NCI-H1930 (cell line): ENCODE measurements at regions not wholly inside any gene's neighbourhood (a gene's known extent, or its start where the extent isn't known, plus 50 kb on each side); places are given as distances from the start of the nearest gene placed in this dataset.
A peak's percentile ranks its signal among the peaks of the same experiment; 100 is the strongest.

Experiments used
- DNase-seq, 2 experiments: peaks; one replicate each; lab custom pipeline; 2025; lab: John Stamatoyannopoulos, UW

DNA sequence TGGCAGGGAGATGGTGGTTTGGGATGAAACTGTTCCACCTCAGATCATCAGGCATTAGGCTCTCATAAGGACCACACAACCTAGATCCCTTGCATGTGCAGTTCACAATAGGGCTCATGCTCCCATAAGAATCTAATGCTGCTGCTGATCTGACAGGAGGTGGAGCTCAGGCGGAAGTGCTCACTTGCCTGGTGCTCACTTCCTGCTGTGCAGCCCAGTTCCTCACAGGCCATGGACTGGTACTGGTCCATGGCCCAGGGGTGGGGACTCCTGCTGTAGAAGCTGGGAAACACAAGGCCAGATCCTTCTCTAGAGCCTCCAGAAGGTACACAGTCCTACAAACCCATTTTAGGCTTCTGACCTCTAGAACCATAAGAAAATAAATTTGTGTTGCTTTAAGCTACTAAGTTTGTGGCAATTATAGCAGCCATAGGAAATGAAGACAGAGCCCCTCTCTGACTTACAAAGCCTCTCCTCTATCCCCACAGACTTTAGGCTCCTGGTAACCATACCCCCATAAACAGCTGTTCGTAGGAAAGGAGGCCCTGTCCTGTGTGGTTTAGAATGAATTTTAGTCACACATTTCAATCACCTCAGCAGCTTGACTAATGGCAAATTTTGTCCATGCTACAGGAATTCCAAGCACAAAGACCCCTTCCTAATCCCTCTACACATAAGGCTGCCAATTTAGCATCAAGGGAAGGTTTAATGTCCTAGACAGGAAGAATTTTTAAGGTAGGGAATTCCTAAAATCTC is 206.1 kb upstream of the PHYHIPL start:
- DNase-seq = no peak

DNA sequence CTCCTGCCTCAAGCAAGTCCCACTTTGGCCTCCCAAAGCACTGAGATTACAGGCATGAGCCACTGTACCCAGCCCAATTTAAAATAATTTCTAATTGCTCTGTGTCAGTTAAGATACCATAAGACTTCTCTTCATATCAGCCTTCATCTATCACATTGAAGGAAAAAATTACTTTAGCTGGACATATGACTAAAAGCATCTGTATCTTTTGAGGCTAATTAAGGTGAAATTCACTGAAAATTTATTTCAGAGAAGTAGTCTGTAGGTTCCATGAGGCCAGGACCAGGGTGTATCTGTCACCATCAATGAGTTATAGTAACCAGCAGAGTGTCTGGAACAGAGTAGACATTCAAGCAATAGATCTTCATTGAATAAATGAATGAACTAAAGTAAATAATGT is 205.2 kb upstream of the PHYHIPL start:
- no peak for DNase-seq

DNA sequence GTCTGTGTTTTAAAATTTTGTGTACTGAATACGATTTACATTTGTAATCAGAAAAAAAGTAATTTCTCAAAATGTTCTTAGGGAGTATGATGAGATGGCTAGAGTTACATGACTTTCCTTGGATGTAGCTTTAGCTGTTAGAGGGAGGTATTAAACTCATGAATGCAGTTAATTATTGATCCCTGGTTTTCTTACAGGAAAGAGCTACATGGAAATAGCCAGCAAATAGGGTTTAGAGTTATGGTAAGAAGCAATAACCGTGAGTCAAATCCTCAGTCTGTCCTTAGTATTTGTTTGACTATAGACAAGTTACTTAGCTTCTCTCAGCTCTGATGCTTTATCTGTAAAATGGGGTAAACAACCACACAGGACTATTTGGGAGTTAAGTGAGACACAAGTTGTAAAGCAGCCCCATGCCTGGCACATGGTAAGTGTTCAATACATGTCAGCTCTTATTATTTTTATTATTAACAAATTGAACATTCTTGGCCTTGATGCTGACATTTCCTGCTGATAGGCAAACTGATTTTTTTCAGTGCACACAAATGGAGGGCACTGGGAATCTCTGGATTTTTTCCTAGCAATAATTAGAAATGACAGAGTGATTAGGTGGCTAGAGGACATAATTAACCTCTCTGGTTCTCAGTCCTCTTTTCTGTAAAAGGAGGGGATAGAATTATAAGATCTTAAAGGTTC is 204.5 kb upstream of the PHYHIPL start:
- DNase-seq = no peak

DNA sequence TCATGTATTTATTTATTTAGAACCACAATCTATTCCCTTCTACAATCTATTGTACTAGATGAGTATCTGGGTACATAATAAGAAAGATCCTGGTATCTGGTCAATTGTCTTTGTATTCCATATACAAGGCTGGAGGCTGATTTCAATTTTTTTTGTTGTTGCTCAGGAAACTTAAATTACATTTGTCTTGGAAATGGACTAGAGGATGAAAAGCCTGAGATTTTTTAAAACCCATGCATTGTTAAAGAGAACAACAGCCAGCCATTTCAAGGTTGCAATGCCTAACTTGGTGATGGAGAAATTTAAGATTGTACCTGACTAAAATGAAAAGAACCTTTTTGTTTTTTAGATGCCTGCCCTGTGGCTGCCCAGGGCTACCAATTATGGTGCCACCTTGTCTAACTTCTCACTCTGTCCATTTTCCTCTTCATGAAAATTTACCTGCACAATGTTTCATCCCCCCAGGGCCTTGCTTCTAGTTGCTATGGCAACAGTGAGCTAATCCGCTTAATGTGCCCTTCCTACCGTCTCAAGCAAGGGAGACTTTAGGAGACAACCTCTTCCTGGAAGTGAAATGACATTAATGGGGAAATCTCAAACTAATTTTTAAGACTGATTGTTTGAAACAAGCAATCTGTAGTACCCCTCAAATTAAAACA is 203.7 kb upstream of the PHYHIPL start:
- peak; percentile 29 to 51 for DNase-seq

DNA sequence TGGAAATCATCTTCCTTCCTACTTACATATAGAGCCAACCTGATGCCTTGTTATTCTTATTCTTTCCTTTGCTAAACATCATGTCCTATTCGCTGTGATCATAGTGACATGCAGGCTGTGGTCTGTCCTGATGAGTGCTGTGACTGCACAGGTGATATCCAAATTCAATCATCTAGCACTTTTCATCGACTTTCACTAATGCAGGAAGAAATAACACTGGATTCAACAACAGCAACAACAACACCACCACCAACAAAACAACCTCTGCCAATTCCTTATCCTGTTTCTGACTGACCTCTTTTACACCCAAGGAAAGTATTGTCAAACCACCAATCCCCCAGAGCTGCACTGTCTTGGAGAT is 203.2 kb upstream of the PHYHIPL start:
- no peak for DNase-seq

DNA sequence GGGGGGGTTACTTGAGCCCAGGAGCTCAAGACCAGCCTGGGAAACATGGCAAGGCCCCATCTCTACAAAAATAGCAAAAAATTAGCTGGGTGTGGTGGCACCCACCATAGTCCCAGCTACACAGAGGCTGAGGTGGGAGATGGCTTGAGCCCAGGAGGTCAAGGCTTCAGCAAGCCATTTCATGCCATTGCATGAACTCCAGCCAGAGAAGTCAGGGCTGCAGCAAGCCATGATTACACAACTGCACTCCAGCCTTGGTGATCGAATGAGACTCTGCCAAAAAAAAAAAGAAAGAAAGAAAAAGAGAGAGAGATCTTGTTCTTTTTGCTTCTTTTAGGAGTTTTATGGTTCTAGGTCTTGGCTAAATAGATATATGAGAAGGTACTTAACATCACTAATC is 200.2 kb upstream of the PHYHIPL start:
- DNase-seq = no peak

DNA sequence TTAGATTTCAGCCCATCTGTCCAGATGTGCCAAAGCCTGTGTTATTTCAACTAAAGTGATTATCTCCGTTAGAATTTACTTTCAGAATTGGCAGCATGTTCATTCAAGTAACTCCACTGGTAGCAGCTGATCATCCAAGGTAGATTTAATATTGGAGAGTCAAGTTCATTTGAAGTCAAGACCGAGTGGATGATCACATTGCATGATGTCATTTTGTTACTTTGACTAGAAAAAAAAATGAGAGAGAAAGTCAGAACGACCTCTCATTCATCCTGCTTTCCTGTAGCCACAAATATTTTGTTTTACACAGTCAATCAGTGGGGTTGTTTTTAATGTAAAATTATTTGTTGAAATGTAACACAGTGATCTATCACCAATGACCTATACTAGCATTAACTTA is 196.7 kb upstream of the PHYHIPL start:
- no peak for DNase-seq

DNA sequence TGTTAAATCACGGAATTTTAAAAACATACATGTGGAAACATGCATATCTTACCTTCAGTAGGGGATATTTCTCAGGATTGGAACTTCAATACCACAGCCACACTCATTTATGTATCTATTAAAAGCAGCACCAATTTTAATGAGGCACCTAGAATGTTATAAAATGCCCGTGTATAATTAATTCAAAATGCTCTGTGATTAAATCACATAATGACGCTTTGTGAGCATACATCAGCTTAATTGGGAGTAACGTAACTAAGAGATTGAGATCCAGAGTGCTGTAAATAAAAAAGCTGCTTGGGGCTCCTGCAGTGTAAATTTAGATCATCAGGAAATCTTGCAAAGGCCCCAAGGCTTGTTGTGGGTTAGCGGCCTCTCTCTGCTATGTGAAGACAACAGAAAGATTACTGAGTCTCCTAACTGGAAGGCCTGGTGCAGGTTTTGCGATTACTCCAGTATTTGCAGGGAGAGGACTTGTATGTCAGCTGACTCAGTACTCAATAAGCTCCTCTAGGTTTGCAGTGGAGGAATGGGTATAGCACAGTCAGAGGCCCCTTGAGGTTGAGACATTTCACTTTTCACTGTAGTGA is 195.5 kb upstream of the PHYHIPL start:
- DNase-seq = no peak

DNA sequence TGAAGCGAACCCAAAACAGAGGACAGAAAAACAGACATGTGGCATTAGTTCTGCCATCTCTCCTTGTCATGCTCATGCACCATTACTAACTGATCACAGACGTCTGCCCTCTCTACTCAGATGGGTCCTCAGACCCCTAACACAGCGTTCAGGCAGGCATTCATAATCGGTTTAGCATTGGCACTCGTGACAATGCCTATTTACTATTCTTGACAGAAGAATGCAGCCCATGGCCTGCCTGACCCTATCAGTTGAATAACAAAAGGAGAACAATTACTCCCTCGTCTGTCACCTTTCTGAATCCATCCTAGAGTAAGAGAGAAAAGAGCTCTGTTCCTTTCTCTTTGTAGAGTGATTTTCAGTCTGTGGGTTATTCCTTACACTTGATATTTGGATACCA is 194.6 kb upstream of the PHYHIPL start:
- DNase-seq = no peak

DNA sequence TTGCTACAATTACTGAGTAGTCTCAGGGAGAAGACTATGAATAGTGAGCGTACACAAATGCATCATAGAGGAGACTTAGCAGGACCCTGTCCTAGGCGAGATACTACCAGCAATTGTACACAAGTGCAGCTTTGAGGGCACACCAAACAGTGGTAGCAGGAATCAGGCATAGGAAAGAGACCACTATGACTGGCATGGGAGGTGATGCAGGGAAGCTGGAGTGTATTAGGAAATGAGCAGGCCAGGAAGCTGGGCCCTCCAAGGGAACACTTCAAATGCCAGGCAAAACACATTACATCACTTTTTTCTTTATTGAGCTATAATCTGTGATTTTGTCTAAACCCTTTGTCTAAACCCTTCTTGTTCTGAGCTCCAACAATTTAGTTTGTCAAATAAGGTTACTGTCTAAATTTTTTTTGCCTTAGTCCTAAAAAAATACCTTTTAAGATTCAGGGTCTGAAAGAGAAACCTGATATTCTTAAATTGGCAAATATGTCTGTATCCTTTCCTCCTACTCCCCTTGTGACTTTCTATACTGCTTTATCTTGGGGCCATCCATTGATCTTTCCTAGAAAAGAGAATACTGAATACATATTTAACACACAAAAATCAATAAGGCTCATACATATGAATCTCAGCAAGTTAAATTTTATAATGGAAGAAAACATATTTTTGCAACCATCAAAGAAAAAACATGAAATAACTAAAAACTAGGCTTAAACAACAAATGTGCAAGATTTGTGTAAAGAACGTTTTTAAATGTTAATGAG is 193.8 kb upstream of the PHYHIPL start:
- no peak for DNase-seq

DNA sequence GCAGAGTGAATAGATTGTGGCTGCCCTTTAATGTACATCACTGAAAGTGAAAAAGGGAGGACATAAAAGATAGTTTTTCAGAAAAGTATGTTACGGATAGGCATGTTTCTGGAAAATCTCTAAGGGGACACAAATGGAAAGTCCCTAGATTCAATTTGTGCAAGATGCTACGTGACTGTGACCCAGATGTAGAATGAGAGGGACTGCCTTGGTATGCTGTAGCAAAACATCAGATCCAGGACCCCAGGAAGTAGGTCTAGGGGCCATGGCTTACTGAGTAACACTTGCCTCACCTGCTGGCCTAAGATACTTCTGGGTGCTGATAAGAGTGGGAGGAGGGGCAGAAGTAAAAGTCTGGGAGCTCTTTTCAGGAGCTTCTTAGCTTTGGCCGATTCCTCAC is 191.2 kb upstream of the PHYHIPL start:
- DNase-seq = no peak

DNA sequence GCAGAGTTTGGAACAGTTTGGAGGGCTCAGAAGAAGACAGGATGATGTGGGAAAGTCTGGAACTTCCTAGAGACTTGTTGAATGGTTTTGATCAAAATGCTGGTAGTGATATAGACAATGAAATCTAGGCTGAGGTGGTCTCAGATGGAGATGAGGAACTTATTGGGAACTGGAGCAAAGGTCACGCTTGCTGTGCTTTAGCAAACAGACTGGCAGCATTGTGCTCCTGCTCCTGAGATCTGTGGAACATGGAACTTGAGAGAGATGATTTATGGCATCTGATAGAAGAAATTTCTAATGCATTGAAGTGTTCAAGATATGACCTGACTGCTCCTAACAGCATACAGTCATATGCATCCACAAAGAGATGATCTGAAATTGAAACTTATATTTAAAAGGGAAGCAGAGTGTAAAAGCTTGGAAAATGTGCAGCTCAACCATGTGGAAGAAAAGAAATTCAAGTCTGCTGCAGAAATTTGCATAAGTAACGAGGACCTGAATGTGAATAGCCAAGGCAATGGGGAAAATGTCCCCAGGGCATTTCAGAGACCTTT is 186.9 kb upstream of the PHYHIPL start:
- no peak for DNase-seq

DNA sequence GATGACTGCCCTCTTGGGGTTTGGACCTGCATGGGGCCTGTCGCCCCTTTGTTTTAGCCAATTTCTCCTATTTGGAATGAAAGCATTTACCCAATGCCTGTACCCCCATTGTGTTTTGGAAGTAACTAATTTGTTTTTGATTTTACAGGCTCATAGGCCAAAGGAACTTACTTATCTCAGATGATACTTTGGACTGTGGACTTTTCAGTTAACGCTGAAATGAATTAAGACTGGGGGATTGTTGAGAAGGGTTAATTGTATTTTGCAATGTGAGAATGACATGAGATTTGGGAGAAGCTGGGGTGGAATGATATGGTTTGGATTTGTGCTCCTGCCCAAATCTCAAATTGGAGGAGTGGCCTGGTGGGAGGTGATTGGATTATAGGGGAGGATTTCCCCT is 185.8 kb upstream of the PHYHIPL start:
- no peak for DNase-seq

DNA sequence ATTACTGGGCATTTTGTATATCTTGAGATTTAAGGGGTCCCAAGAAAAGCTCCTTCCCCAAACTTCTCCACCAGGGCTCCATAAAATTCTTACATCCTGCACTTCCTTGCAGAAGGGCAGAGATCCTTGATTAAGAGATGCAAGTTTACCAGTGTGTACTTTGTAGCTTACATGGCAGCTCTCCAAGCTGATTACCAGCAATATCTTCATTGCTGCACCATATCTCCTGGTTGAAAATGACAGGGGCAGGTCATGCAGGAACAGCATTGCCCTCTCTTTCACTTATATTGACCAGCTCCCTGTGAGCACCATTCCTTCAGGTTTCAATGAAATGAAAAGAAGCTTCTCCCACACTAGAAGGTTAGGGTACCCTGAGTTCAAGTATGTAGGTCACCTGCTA is 184.6 kb upstream of the PHYHIPL start:
- no peak for DNase-seq

DNA sequence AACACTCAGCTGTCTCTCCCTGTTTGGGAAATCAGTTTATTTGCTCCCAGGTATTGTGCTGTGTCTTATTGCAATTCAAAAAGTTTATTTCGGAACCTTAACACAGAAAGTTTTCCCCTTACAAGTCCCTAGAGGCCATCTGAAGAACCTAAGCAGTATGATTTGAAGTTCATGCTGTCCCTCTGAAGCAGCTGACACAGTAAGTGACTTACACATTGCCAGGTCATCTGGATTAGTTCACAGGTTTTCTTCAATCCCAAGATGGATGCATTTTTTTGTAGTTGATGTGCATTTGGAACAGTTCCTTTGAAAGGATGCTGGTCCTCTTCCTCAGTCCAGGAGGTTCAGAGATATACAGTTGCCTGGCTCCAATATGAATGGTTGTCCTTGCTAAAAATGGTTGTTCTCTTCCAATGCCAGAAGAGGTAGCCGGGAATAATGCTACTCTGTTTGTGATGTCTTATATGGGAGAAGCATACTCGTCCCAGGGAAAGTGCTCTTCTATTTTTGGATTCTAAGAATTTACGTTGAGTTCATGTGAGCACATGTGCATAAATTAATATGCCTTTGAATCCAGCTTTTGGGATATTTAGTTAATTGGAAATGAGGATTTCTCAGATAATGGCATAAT is 183.5 kb upstream of the PHYHIPL start:
- DNase-seq = no peak

DNA sequence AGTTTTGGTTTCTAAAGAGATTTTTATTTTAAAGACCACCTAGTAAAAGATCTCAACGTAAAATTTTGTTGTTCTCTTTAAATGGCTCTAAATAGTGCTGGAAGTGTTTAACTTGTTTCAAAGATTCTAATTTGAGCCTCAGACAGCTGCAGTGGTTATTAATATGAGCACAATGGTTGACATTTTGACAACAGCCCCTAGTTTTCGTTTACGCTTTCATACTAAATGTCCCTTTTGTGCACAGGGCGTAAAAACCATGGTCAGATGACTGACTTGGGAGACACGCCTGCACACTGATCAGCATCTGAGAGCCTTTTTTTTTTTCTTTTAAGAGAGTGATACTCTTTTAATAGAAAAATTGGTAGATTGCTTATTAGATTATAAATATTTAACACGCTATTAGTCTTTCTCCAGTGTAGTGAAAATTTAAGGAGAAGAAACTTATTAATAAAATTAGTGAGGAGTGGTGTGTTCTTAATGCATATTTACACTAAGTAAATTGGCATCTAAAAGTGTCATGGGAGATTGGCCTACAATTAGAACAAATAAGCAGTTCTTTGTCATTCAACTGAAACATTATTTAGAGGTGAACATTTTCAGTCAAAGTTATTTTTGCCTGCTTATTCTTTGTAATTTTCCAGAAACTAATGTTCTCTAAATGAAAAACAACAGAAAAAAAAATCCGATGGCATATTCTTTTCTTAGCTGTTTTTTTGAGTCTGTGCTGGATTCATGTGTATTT is 182.8 kb upstream of the PHYHIPL start:
- DNase-seq = peak; percentile 63 to 86

DNA sequence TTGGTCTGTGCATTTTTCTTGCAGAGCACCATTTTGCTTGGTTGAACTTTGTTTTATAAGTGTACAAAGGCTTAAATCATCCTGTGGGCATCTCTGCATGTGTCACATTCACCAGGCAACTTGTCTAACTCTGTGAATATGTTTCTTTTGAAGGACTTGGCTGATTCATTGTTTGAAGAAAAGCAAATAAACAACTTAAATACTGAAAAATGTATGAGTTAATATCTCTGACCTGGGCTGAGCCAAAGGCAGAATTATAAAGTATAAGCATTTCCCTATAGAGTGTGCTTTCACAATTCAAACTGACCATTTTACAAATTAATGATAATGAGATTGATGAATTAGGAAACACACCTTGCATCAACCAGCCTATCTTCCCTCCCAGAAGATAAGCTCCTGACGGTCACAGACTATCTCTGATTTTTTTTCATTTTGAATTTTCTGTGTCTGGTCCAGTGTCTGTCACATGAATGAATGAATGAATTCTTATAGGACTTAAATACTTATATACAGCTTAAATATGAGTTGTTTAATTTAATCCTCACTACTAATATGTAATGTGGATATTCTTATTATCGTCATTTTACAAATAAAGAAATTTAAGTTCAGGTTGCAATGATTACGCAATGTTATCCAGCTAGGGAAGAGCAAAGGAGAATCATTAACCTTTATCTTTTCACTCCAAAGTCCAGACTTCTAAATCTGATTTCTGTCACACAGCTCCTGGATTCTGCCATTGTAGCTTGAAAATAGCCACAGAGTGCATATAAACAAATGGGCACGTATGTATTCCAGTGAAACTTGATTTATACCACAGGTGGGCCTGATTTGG is 182.0 kb upstream of the PHYHIPL start:
- peak; percentile 72 to 81 for DNase-seq

DNA sequence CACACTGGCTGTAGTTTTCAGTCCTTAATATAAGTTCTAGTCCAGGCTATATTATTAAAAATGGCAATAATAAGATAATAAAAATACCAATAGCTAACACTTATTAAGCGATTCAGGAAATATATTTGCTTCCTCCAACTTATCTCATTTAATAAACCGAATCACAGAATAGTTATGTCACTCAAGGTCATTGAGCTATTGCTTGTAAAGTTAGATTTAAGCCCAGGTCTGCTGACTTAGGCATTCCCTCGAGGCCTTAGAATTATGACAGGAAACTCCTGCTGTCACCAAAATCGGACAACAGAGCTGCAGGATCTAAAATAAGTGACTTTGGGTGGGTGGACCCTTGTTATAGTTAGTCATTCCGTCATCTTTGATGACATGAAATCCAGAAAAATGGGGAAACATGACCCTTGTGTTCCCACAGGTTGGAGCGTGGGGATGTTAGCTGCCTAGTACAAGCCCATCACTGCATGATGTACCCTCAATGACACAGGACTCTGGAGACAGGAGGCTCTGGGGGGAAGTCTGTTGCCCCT is 181.3 kb upstream of the PHYHIPL start:
- no peak for DNase-seq

DNA sequence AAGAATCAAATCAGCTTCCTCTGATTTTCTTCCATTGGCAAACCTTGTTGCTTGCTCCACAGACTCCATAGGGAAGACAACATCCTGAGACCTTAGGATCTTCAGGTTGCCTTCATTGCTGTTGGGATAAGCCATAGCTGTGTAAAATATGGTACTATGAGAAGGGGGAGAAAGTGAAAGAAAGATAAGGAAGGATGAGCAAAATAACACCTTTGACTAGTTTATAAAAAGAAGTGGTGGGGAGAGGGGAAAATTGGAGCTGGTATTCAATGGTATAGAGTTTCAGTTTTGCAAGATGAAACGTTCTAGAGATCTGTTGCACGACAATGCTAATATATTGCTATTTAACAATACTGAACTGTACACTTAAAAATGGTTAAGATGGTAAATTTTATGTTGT is 180.4 kb upstream of the PHYHIPL start:
- no peak for DNase-seq

DNA sequence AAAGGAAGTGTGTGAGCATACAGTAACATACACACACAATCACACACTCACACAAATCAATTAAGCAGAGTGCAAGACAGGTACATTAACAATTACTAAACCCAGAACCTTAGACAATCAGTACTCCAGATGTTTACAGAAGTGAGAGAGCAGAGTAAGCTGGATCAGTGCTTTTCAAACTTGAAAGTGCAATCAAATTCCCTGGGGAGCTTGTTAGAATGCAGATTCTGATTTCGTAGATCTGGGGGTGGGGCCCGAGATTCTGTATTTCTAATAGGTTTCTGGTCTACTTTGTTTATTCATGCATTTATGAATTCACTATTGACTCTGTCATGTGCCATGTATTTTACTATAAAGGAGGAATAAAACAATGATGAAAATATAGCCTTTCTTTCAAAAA is 179.6 kb upstream of the PHYHIPL start:
- DNase-seq = no peak
